ENCODE measurements at regions not wholly inside any gene's neighbourhood (a gene's known extent, or its start where the extent isn't known, plus 50 kb on each side); places are given as distances from the start of the nearest gene placed in this dataset.
"Not testable (repeated sequence)": the region's sequence is repeated elsewhere in the genome, so short reads cannot be mapped to it uniquely, and the experiment has no call there.

DNA sequence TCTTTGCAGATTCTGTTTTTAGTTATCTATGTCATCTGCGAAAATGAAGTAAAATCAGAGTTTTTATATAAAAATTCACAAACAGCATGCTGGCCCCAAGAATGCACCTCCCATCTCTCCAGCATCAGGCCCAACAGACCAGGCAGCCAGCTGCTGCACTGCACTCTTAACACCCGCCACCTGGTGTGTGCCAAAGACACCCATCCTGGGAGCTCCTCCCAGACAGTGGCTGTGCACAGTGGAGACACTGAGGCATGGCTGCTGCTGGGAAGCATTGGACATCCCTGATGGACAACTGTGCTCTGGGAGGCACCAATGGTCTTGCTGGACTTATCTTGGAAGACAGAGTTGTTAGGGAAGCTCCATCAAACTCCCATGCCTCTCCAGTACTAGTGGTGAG lies 817.2 kb downstream of the TMEM121 start:
- no peak for DNase-seq
- Histone ChIP-seq H3K27me3 (peaks cover 0 to 26% (median 3%) of the 10 kb centered on the region in 3 donors), H3K27ac (no peak overlapping the region), H3K9me3 (no peaks in the 10 kb centered on the region), H3K36me3 (no peaks in the 10 kb centered on the region), H3K4me1 (no peaks in the 10 kb centered on the region), H3K4me3 (no peak overlapping the region)
- WGBS, 5 donors: 44 to 58% (median 55%) methylated on average over 2 of the region's 2 CpGs
- TF ChIP-seq POLR2AphosphoS5 (IDR thresholded peaks at IDR 0.05) (no peak), EP300 (IDR thresholded peaks at IDR 0.05) (no peak), POLR2A (IDR thresholded peaks at IDR 0.05) (no peak)
- TF ChIP-seq, protein P1, sequence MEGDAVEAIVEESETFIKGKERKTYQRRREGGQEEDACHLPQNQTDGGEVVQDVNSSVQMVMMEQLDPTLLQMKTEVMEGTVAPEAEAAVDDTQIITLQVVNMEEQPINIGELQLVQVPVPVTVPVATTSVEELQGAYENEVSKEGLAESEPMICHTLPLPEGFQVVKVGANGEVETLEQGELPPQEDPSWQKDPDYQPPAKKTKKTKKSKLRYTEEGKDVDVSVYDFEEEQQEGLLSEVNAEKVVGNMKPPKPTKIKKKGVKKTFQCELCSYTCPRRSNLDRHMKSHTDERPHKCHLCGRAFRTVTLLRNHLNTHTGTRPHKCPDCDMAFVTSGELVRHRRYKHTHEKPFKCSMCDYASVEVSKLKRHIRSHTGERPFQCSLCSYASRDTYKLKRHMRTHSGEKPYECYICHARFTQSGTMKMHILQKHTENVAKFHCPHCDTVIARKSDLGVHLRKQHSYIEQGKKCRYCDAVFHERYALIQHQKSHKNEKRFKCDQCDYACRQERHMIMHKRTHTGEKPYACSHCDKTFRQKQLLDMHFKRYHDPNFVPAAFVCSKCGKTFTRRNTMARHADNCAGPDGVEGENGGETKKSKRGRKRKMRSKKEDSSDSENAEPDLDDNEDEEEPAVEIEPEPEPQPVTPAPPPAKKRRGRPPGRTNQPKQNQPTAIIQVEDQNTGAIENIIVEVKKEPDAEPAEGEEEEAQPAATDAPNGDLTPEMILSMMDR (IDR thresholded peaks at IDR 0.05): no peak
- intact Hi-C loops (cut with DNase I; ENCODE audit: low total_unique reads): no loop called here

DNA sequence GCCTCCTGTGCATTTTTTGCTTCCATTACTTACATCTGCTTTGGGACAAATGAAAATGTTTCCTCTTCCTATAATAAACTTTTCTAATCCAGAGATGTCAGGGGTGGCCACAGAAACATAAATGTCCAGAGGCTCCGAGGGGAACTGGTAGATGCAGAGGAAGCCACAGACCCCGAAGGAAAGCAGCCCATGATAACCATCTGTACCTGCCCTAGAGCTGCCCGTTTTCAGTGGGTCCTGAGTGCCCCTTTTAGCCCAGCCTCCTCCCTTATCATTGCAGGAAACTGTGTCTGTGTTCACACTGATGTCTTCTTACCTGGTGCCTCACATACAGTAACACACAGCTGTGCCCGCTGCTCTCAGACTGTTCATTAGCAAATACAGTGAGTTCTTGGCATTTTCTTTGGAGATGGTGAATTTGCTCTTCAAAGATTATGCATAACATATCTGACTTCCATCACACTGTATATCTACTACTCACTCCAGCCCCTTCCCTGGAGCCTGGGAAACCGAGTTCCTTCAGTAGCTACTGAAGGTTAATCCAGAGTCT lies 817.8 kb downstream of the TMEM121 start:
- DNase-seq; H3K9me3 ChIP-seq; H3K4me1 ChIP-seq; H3K36me3 ChIP-seq; H3K4me3 ChIP-seq; intact Hi-C loops (cut with DNase I; ENCODE audit: low total_unique reads); H3K27ac ChIP-seq: not testable (repeated sequence)
- 25 to 39% (median 35%) methylated on average over 4 to 5 of the region's 5 CpGs for WGBS, 5 donors
- H3K27me3 ChIP-seq: peaks cover 0 to 26% (median 0%) of the 10 kb centered on the region in 3 donors

DNA sequence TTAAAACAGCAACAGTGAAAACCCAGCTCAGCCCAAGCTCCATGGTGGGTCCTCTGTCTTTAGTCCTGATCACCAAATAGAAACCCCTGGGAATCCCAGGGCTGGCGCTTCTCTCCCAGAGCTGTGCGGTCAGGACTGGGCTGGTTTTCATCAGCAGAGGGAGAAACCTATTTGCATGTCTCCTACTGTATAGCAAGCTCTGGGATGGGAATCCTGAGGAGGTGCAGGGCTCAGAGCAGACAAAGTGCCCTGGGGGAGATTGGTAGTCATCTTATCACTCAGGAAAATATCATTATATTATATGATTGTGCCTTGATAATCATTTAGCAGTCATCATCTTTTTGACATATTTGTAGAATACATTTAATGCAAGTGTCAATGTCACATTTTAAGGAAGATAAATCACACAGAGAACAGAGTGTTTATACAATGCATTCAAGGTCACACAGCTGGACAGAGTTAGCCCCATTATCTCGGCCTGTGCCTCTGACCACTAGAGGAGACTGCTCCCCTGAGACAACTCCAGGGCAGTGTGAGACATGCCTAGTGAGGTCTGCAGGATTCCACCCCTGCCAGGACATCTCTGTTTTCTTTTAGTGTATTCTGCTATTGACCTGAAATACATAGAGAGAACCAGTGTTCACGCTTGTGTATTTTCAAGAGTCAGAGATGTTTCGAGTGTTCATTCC lies 818.6 kb downstream of the TMEM121 start:
- H3K4me3 ChIP-seq; H3K9me3 ChIP-seq; H3K4me1 ChIP-seq; H3K36me3 ChIP-seq; DNase-seq; H3K27ac ChIP-seq; intact Hi-C loops (cut with DNase I; ENCODE audit: low total_unique reads): not testable (repeated sequence)
- 61 to 70% (median 67%) methylated on average over 3 to 5 of the region's 5 CpGs for WGBS, 5 donors
- H3K27me3 ChIP-seq: peaks cover 0 to 26% (median 0%) of the 10 kb centered on the region in 3 donors

DNA sequence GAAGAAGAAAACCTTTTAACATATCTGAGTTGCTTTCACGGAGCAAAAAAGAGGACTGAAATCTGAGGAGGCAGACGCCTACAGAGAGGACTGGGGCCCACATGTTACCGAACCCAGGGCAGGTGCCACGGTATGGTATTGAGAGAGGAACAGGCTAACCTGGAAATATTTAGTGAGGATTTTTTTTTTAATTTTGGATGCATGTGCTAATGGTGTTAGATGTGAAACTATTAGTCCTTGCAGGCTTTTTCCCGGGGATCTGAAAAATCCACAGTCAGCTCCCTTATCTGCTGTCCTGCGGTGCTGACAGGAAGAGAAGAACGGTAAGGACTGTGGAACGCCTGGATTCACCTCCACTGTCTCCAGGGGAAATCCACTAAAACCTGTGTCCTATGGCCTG lies 819.7 kb downstream of the TMEM121 start:
- Histone ChIP-seq H3K36me3 (no peaks in the 10 kb centered on the region), H3K27me3 (peaks cover 0 to 26% (median 0%) of the 10 kb centered on the region in 3 donors), H3K9me3 (no peaks in the 10 kb centered on the region), H3K4me1 (no peaks in the 10 kb centered on the region), H3K4me3 (no peak overlapping the region), H3K27ac (no peak overlapping the region)
- intact Hi-C loops (cut with DNase I; ENCODE audit: low total_unique reads): no loop called here
- no peak for TF ChIP-seq EP300 (IDR thresholded peaks at IDR 0.05)
- no peak for TF ChIP-seq POLR2A (IDR thresholded peaks at IDR 0.05)
- no peak for TF ChIP-seq POLR2AphosphoS5 (IDR thresholded peaks at IDR 0.05)
- TF ChIP-seq, protein P1 (IDR thresholded peaks at IDR 0.05): no peak
- 59 to 68% (median 63%) methylated on average over 8 of the region's 8 CpGs for WGBS, 5 donors
- no peak for DNase-seq

DNA sequence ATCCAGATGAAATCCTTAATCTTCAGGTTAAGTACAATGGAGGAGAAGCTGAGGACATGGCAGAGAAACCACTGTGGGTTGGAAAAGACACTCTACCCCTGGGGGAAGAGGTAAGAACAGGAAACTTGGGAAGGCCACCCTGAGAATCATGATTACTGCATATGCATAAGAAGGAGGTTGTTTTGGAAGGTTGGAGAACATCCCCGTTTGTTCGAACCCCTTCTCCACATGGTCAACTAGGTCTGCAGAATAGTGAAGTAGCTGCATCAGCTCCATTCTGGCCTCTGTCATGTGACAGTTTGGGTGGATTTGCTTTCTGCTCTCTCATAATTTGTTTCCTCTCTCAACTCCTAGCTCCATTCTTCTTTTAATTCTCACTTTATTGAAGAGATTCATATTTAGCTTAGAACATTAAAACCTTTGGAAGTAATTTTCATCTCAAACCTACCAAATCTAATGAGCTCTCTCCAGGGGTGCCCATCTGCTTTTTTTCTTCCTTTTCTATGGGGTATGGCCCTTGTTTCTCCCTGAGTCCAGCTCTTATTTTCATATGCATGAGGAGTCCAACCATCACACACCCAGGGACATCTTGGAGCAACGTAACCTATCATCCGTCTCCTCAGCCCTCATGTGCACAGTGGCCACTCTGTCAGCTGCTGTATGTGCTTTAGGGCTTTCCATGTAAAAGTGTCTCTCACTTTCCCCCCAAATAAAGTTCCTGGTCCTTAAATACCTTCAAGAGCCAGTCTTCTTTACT lies 820.3 kb downstream of the TMEM121 start:
- 87 to 90% (median 87%) methylated on average over 4 of the region's 4 CpGs for WGBS, 5 donors
- H3K4me3 ChIP-seq: no peak overlapping the region
- intact Hi-C loops (cut with DNase I; ENCODE audit: low total_unique reads): no loop called here
- no peak for TF ChIP-seq POLR2A (IDR thresholded peaks at IDR 0.05)
- TF ChIP-seq, protein P1 (IDR thresholded peaks at IDR 0.05): no peak
- TF ChIP-seq EP300 (IDR thresholded peaks at IDR 0.05): no peak
- no peak for TF ChIP-seq POLR2AphosphoS5 (IDR thresholded peaks at IDR 0.05)
- no peaks in the 10 kb centered on the region for H3K36me3 ChIP-seq
- no peaks in the 10 kb centered on the region for H3K9me3 ChIP-seq
- no peak for DNase-seq
- no peak overlapping the region for H3K27ac ChIP-seq
- H3K27me3 ChIP-seq: peaks cover 0 to 26% (median 0%) of the 10 kb centered on the region in 3 donors
- no peaks in the 10 kb centered on the region for H3K4me1 ChIP-seq

Measured in stomach (tissue), 8 donors.